Left ventricle myocardium superior (tissue), 1 donor: ENCODE measurements at regions not wholly inside any gene's neighbourhood (a gene's known extent, or its start where the extent isn't known, plus 50 kb on each side); places are given as distances from the start of the nearest gene placed in this dataset.
"Not testable (repeated sequence)": the region's sequence is repeated elsewhere in the genome, so short reads cannot be mapped to it uniquely, and the experiment has no call there.

ENCODE experiments used
- ATAC-seq: fragments of 200-7000 bp; cut with Tn5 transposase; one replicate; pipeline ENCODE4 v1.9.1; 2020; ENCODE audit warnings: mild to moderate bottlenecking, moderate library complexity
- DNase-seq: peaks from one replicate; pipeline ENCODE4 v3.0.0-alpha.2; 2020
- intact Hi-C: fragments of 100-400 bp; cut with micrococcal nuclease; formaldehyde crosslinking; loops from one replicate; pipeline ENCODE4 v1.11.0; 2022
- donor health status: DM: no; HTN: yes; CAD: no; lungs with severe emphysema.

DNA sequence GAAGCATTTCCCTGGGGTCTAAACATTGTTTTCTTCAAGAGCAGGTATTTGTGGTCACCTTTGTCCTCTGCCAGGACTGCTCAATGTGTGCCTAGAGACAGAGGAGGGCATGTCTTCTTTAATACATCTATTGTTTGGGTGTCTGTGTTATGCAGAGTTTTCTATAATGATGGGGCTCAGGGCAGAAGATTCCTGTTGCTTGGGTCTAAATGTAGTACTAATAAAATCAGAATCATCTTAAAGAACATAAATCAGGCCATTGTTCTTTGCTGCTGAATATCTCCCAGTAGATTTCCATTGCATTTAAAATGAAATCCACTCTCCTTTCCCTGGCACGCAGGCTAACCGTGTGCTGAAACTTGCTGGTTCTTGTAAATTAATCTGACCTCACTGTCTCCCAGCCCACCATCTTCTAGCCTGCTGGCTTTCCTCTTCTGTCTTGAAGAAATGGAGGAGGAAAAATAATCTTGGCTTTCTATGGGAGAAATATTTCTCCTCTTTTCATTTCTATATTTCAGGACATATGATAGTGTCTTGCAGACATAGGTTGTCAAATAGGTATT, 1396.8 kb downstream of the GATA3 start:
- no peak for DNase-seq
- no peak for ATAC-seq
- intact Hi-C loops: no loop called here

DNA sequence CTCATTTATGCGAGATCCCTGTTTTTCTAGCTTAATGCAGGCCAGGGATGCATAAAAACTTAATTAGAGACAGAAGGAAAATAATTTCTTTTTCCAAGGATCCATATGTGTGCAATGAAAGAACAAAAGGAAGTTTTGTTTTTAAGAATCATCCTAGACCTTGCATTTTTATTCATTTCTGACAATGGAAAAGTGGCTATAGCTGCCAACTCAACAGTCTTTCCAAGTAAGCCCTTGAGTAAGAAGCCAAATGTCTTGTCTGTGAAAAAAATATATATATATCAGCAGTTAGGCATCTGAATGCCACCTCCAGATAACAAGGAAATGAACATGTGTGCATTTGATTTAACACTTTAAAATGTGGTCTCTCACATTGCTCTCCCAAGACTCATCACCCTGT, 1397.6 kb downstream of the GATA3 start:
- no peak for ATAC-seq
- DNase-seq: no peak
- intact Hi-C loops: no loop called here

DNA sequence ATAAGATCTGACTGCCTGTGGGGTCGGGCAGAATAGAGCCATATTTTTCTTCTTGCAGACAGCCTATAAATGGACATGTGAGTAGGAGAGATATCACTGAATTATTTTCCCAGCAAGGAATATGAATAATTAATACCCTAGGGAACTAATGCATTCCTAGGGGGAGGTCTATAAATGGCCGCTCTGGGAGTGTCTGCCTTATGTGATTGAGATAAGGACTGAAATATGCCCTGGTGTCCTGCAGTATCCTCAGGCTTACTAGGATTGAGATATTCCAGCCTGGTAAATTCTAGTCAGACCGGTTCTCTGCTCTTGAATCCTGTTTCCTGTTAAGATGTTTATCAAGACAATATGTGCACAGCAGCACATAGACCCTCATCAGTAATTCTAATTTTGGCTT, 1399.4 kb downstream of the GATA3 start:
- DNase-seq, intact Hi-C loops, ATAC-seq: not testable (repeated sequence)

DNA sequence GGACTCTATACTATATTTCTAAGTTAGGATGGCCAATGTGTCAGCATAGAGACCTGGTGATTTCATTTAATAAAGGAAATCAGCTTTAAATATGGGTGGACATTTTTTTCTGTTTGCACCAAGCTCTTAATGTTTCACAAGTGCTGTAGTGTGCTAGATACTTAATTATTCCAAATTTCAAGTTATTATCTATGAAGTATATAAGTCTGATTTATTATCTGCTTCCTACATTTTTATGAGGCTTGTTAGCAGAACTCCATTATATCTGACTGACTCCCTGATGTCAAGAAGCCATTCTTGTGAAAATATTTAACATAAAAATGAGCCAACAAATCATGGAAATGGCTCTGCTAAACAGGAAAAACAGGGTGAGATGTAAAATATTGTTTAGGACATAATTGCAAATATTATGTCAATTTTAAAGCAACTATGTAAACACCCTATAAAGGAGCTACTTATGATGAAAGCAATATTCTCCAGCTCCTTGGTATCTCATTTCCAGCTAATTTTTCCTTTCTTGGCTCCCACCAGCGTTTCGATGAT, 1415.2 kb downstream of the GATA3 start:
- no peak for DNase-seq
- intact Hi-C loops: no loop called here
- ATAC-seq: no peak

DNA sequence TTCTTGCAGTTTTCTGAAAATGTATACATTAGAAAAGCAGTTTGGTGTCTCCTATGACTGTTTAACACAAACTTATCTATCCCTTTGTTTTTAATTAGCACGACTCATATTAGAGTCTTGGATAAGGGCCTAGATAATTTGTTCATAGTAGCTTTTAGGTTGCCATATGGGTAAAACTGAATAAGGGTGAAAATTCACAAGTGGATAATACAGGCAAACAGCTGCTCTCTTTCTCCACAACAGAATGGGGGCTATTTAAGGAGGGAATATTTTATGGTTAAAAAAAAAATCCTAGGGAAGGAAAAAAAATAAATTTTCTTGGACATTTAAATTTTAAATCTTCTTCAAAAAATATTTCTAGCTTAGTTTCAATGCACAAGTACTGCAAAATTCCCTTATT, 1416.1 kb downstream of the GATA3 start:
- no peak for ATAC-seq
- intact Hi-C loops: no loop called here
- DNase-seq: no peak

DNA sequence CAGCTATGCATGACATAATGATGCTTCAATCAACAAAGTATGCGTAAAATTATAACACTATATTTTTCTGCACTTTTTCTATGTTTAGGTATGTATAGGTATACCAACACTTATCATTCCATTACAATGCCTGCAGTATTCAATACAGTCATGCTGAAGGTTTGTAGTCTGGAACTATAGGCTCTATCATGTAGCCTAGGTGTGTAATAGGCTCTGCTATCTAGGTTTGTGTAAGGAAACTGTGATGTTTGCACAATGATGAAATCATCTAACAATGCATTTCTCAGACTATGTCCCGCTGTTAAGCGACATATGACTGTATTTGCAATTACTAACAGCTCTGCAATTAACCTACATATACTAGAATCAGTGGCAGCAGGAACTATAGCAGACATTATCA, 1447.5 kb downstream of the GATA3 start:
- intact Hi-C loops: no loop called here
- no peak for ATAC-seq
- DNase-seq: no peak

DNA sequence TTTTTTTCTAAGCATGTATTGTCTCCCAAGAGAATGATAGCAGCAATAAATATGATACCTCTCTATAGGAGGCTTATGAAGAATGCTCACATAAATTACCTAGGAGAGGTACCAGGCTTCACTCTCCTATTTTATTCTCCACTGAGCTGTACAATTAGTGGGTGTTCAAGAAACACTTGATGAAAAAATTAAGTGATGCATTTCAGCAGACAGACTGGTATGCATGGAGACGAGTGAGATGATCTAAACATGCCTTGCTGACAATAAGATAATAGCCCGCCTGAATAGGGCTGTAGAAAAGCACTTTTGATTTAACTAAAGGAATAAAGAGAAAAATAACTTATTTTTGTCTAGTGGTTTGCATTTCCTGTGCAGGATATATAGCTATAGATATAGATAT, 1449.7 kb downstream of the GATA3 start:
- ATAC-seq: no peak
- DNase-seq: no peak
- intact Hi-C loops: no loop called here

DNA sequence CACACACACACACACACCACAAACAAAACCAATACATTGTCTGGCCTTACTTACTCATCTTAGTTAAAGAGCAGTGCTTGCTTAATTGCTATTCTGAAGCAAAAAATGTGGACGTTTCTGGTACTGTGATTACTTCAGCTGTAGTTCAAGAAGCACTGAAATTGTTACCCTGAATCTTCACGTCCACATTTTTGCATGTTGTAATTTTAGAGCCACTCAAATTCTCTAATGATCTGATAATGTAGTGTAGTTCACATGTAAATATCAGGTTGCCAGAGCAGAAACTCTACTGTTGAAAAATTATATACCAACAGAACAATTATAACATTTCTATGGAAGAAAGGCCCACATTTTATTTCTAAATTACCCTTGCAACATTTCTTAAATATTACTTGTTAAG, 1451.1 kb downstream of the GATA3 start:
- ATAC-seq: no peak
- intact Hi-C loops: no loop called here
- DNase-seq: no peak

DNA sequence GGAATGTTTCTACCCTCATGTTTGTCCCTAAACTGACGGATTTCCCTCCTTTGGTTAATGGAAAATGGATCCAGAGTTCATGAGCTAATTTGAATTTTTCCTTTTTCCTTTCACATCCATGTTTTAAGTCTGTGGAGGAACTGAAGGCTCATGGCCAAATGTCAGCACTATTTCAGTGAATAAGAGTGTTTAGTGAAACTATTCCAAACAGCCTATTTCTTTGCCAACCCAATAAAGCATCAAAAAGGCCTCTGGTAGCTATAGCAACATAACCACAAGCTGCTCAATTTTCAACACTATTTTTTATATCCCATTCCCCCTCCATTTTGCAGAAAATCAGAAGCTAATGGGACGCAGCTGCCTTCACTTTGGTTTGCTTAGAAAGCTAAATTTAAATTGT, 1454.1 kb downstream of the GATA3 start:
- ATAC-seq: no peak
- intact Hi-C loops: no loop called here
- DNase-seq: no peak

DNA sequence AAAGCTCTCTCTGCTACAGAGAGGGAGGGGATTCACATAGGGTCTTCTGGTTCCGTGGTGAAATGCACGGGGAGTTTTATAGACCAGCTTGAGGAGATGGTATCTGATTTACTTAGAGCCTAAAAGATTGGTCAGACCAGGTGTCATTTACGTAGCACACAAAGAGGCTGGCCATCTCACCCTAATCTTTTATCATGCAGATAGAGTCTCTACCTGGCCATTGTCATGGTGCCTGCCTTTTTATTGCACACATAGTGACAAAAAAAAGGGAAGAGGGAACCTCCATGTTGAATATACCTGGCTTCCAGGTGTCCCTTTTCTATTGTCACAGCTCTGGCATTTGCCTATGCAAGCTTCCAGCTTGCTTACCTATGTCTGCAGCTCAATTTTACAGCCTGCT, 1456.1 kb downstream of the GATA3 start:
- no peak for DNase-seq
- intact Hi-C loops: no loop called here
- no peak for ATAC-seq

DNA sequence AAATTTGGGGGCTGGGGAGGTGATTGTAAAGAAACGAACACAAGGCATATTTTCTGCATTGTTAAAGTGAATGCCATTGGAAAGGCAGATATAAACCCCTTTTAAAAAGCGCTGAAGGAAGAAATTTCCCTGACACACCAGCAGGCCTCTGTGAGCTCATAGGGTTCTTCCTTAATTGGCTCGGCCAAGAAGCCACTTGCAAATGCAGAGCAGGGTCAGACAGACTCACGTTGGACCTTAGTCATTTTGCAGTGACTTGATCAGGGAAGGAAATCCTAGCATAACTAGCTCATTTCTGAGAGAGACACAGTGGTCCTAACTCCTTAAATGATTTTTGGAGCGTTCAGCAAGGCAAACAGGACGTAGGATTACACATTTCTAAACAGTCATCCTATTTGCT, 1461.4 kb downstream of the GATA3 start:
- DNase-seq (no peak), ATAC-seq (no peak)
- intact Hi-C loops: no loop called here

DNA sequence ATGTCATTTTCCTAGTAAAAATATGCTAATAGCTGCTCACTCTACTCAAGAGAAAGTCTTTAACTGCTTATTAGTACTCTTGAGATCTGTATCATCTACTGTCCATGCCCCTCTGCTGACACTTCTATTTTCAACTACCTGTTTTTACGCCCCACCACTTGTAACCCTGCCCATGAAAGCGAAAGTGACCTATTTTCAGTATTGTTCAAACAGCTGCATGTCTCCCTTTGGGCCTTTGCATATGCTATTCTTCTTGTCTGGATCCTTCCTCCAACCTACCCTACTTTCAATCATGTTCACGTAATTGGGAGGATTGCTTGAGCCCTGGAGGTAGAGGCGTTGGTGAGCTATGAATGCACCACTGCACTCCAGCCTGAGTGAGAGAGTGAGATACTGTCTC, 1481.3 kb downstream of the GATA3 start:
- no peak for ATAC-seq
- intact Hi-C loops: no loop called here
- DNase-seq: no peak

DNA sequence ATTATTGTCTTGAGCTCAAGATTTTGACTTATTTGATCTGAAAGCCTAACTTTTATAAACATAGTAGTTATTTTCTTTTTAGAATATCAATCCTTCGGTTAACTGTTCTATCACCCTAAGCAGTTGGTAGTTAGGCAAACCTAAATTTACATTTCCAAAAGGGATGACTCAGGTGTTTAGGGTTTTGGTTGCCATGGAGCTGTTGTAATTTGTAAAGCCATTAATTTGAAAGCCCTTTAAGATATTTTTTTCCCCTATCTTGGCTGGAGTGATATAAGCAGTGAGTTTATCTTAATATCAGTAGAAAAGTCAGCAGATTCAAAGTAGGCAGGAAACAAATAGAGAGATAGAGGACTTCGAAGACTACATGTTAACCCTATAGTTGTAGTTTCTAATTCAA, 1472.6 kb upstream of the CELF2 start:
- intact Hi-C loops: no loop called here
- DNase-seq: no peak
- no peak for ATAC-seq

DNA sequence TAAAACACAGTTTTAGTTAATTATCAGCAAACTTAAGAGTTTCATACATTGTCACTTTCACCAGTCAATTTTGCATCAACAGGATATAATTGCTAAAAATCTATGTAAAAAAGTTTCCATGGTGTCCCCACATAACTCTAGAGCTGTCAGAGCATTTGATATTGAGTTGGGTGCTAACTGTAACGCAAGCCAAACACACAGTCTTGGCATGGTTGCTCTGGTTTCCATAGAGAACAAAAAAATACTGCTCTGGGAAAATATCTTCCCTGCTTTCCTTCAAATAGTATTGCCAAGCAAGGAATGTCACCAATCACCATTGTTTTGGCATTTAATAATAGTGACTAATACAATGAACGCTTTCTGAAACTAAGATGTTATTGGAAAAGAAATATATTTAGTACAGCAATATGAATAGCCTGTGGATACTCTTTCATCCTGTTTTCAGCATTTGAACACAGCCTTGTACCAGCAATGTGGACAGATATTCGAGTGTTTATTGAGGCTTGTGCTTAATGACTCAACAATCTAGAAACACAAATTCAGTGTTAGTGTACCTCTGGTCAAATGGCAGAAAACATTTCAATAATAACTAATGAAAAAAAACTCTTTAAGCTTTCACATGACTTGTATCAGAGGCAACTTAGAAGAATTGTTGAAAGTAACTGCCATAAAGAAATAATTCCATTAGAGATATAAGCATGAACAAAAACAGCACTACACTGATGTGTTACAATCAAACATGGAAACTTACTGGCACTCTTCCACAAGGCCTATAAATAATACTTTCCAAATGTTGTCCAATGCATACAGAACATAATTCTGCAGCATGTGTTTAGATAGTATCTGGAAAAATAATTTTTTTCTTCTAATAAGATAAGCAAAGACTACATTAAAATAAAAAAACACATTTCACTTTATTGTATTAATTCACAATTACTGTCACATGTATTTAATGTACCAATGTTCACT, 1469.5 kb upstream of the CELF2 start:
- no peak for DNase-seq
- intact Hi-C loops: no loop called here

DNA sequence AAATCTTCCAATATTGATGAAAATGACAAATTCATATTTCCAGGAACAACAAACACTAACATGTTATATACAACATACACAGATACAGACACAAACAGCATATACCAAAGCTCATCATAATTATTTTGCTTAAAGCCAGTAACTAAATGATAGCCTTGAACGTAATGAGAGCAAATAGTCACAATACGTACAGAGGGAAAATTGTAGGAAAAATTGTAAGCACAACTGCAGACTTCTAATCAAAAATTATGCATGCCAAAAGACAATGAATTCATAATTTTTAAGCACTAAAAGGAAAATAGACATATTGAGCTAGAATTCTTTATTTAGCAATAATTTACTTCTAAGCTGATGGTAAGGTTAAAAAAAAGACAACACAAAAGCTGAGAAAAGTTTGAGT, 1466.9 kb upstream of the CELF2 start:
- intact Hi-C loops: no loop called here
- DNase-seq (no peak), ATAC-seq (no peak)

More for the DNA sequence above, 1469.5 kb upstream of the CELF2 start:
- ATAC-seq: peak; percentile 82

DNA sequence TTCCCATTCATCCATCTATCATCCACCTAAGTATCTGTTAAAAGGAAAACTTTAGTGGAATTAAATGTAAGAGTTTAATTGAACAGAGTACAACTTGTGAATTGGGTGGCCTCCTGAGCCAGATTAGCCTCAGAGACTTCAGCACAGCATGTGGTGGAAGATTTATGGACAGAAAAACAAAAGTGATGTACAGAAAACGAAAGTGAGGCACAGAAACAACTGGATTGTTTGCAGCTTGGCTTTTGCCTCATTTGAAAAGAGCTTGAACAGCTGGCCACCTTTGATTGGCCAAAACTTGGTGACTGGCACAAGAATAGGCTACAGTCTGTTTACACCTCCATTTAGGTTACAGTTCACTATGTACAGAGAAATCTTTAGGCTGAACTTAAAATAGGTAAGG, 1463.4 kb upstream of the CELF2 start:
- no peak for DNase-seq
- intact Hi-C loops: no loop called here
- ATAC-seq: no peak

DNA sequence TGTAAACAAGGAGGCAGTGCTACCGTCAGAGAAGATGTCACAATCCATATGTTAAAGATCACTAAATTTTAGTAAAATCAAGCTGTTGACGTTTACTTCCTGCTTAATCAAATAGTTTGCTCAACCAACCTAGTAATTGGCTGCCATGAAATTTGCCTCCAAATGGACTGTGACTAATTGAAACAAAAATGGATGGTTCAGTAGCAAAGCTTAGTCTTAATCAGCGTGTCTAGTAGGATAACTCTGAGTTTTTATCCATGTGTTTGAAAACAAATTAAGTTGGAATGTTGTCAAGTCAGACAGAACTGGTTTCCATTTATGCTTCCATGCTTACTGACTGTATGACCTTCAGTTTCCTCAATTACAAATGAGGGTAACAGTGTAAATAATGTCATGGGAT, 1456.7 kb upstream of the CELF2 start:
- ATAC-seq: no peak
- DNase-seq: no peak
- intact Hi-C loops: no loop called here

DNA sequence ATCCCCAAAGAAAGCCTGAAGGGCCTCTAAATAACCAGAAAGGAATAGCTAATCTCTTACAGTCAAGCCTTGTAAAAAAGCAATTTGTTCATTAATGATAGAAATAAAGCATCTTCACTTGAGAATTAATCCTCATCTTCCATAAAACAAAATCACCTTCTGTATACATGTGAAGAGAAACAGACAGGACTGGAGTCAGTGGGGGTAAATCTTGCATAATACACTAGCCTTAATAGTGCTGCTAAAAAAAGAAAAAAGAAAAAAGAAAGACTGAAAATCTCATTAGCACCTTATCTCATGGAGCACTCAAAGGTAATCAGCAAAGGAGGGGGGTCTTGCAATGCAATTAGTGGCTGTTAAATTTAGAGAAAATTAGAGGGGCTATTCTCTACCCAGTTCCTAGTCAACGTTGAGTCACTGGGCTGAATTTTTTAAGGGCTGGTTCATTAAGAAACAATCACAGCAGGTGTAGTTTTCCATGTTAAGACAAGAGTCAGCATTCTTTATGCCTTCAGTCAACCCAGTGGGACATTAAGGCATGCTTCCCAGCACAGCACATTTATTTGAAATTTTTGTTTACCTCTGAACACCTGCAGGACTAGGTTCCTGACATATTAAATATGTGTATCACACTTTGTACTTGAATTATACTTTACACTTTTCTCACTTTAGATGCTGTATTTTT, 1455.7 kb upstream of the CELF2 start:
- intact Hi-C loops: no loop called here
- no peak for DNase-seq

DNA sequence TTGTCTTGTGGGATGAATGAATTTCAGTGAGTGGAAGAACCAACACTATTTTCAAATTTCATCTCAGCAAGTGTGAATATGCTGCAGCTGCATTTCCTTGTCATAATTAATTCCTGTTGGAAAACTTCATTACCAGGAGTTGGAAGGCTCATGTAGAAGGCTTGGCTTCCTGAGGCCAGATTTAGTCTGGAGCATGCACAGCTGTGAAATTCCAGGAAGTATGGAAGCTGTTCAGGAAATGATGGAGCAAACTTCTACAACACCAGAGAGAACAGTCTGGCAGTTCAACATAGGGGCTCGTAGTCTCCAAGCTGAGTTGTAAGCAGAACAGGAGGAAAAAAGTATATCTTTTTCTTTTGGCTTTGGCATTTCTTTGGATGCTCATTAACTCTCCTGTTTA, 1439.9 kb upstream of the CELF2 start:
- intact Hi-C loops: no loop called here
- no peak for ATAC-seq

More for the DNA sequence above, 1455.7 kb upstream of the CELF2 start:
- ATAC-seq: no peak

DNA sequence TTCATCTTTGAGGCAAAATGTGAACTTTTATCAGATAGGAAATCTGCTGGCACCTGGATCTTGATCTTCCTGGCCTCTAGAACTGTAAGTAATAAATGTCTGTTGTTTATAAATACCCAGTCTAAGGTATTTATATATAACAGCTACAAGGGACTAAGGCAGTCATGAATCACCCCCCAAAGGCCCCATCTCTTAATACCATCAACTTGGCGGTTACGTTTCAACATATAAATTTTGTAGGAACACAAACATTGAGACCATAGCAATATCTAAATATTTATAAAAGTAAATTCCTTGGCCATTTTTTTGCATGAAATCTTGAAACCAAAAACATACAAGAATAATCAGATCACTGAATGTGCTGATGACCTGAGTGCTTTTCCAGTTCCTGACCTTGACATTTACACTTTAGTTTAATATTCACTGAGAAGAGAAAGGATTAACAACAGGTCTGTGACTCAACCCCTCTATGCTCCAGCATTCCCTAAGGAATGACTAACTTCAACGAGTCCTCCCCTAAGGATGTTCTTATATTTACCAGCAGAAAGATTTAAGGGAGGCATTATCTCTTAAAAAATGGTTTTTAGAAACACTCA, 1438.5 kb upstream of the CELF2 start:
- intact Hi-C loops: no loop called here
- DNase-seq: no peak
- ATAC-seq: no peak

More for the DNA sequence above, 1439.9 kb upstream of the CELF2 start:
- DNase-seq: no peak
